GM21786 (cell line): ENCODE measurements at regions not wholly inside any gene's neighbourhood (a gene's known extent, or its start where the extent isn't known, plus 50 kb on each side); places are given as distances from the start of the nearest gene placed in this dataset.
"Not testable (repeated sequence)": the region's sequence is repeated elsewhere in the genome, so short reads cannot be mapped to it uniquely, and the experiment has no call there.

Experiments used
- ATAC-seq: cut with Tn5 transposase; IDR thresholded peaks from one replicate; pipeline ENCODE4 v1.9.1; 2021; ENCODE audit not compliant: unreplicated experiment

DNA sequence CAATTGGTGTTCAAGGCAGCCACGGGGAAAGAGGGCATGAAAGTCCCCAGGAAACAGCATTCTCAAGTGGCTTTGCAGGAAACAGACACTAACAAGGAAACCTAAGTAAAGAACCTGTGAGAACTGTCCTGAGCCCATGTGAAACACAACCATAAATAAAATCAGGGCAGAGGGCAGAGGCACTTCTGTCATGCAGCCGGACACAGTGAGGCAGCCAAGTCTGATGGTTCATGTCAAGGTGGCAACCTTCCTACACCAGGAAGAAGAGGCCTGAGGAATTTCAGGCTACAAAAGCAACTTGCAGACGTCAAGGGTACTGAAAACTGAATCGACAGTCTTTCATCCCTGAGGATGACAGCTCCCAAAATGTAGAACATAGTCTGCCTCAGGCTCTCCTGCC is 458.2 kb upstream of the NPVF start:
- no peak for ATAC-seq

DNA sequence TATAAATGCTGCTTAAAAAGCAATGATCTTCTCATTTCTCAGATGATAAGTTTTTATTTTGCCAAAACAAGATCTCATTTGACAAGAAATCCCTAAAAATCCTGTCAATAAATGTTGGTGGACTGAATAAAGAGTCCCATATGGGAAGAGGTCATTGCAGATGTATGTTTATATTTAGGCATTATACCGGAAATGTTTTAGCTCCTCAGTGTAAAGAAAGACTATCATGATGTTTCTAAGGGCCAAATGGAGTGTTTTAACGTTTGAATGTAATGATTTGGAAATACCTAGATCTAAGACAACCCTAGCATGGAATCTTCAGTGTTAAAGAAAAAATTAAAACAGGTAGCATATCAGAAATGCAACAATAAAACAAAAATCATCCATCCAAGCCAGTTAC is 457.8 kb upstream of the NFE2L3 start:
- no peak for ATAC-seq

DNA sequence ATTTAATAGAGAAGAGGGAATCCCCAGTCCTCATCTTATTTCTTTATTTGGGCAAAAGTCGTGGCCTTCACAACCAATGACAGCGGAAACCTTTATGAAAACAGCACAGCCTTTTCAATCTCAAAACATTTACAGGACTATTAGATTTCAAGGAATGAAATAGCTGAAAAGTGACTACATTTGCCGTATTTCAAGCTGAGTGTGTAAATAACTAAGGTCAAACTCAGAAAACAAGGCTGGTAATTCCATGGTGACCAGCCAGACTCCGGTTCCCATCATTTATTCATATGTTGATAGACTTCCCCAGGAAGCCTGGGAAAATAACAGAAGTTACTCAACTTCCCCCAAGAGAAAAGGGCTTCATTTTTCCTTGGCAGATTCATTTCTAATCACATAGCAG is 457.3 kb upstream of the NFE2L3 start:
- ATAC-seq = no peak

GRCh38 chr7:25696571-25696970 is 455.4 kb upstream of the NFE2L3 start:
- no peak for ATAC-seq

- ATAC-seq = no peak
Observed at GRCh38 chr7:25698451-25699113, 453.4 kb upstream of the NFE2L3 start.

GRCh38 chr7:25700141-25700540 is 451.9 kb upstream of the NFE2L3 start:
- not testable (repeated sequence) for ATAC-seq

- ATAC-seq = no peak
Observed at GRCh38 chr7:25704413-25704812, 447.6 kb upstream of the NFE2L3 start.

GRCh38 chr7:25706764-25707163 is 445.2 kb upstream of the NFE2L3 start:
- no peak for ATAC-seq

DNA sequence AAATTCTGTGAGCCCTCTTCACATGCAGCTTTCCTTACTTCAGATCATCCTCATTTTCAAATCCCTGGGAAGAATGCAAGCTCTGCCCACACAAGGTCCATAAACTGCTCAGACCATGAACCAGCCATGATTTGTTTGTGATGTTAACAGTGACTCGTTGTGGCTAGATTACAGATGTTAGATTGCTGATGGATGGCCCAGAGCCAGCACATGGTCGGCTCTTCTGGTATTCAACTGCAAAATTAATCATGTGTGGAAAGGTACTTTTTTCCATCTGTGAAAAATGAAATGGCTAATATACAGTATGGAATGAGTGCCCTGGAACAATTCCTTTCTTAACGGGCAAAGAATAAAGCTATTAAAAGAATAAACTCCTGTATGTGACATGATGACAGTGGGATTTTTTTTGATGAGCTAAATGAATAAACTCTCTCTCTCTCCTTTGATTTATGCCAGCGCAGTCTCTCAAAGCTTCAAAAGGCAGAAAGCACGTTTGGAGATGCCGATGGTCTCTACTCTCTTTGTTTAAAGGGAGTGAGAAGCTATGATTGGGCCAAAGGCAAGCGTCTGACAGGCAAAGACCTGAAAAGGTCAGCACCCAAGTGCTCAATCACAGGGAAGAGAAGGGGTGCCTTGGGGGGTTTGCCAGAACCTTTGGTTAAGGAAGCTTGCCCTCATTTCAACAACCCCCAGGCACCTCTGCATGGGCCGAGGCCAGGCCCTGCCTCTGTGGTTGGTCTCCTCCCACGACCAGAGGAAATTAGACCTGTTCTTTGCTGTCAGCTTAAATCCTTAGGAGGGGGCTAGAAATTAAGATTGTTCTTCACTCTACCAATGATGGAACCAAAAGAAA is 444.0 kb upstream of the NFE2L3 start:
- no peak for ATAC-seq

- no peak for ATAC-seq
Observed at GRCh38 chr7:25710959-25711358, 441.0 kb upstream of the NFE2L3 start.

DNA sequence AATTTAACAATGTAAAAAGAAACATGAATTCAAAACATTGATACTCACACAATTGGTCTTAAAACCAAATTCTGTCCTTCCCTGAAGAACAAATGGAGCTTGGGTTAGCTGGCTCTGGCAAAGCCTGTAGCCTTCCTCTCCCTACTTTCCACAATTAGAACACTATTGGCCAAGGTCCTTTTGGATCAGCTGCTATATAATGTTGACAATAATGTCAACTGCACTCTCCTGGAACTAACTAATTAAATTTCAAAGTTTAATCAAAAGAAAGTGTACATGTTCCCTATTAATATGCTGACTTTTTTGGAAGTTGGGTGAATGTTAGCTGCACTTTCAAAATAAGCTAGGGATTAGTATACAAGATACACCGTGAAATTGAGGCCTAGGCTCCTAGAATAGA is 440.1 kb upstream of the NFE2L3 start:
- no peak for ATAC-seq

DNA sequence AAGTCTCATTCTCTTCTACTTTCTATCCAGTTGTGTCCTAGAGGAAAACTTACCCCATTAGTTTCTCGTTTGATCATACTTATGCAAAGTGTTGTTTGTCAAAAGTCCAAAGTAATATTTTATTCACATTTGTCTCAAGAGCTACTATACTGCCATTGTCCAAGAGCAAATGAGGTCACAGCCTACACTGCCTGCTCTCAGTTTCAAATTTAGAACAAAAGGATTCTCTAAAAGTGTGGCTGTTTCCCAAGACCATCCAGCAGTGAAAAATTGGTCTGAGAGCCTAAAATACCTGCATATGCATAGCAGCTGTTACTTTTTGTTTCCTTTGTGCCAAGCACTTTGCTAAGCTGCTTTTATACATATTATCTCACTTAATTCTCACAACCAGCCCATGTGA is 439.5 kb upstream of the NFE2L3 start:
- ATAC-seq = no peak

DNA sequence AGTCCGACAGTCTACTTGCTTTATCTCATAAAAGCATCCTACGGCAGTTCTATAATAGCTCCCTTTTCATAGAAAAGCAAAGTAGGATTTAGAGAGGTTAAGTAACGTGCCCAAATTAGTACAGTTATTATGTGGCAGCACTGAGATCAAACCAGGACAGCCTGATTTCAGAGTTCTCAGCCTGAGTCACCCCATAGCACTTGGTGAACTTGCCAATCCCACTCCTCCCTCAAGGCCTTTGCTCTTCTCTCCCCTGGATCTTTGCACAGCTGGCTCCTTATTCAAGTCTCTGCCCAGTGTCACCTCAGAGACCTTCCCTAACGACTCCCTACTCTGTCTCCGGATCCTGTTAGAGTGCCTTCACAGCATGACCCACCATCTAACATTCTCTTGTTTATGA is 438.0 kb upstream of the NFE2L3 start:
- no peak for ATAC-seq

- ATAC-seq = no peak
Observed at GRCh38 chr7:25716421-25716820, 435.6 kb upstream of the NFE2L3 start.

DNA sequence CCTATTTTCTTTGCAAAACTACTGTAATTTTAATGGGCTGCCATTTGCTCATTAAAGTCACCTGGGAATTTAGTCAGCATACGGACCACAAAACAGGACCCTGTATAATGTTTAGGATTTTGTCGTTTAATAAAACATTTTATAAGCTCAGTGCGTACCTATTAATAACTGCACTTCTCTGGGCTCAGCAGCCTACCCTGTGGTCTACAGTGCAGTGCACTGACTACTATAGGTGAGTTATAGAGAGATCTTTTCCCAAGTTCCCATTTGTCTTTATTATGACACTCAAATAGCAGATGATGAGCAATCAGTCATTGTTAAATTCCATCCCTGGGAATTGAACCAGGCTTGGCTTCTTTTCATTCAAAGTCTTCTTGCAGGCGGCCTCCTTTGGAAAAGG is 433.4 kb upstream of the NFE2L3 start:
- ATAC-seq = no peak

- ATAC-seq = no peak
Observed at GRCh38 chr7:25719190-25719896, 432.7 kb upstream of the NFE2L3 start.

GRCh38 chr7:25720427-25720826 is 431.6 kb upstream of the NFE2L3 start:
- no peak for ATAC-seq

DNA sequence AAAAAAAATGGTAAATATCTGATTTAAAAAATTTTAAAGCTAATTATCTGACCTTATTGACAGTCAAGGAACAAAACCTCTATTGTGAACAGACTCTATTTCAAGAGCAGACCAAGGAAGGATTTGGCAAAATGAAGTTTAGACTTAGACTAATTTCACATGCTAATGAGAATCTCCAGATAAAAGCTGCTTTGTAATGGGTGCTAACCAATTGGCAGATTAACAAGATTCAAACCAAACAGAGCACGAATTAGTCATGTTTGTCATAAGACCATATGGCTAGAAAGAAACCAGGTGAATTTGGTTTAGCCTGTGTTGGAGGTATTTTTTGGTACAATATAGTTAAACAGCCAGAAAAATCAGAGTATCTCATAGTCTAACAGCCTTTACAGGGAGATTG is 429.1 kb upstream of the NFE2L3 start:
- ATAC-seq = no peak

GRCh38 chr7:25725451-25725850 is 426.5 kb upstream of the NFE2L3 start:
- no peak for ATAC-seq

- no peak for ATAC-seq
Observed at GRCh38 chr7:25726170-25726780, 425.7 kb upstream of the NFE2L3 start.

- ATAC-seq = no peak
Observed at GRCh38 chr7:25726781-25727311, 425.2 kb upstream of the NFE2L3 start.
